Stimulated activated CD4-positive, alpha-beta T cell treated with anti-CD3 and anti-CD28 coated beads, Interleukin-4, amount 100 ng/mL, for 48 hours (primary cell): ENCODE measurements at regions not wholly inside any gene's neighbourhood (a gene's known extent, or its start where the extent isn't known, plus 50 kb on each side); places are given as distances from the start of the nearest gene placed in this dataset.

Experiments
- DNase-seq, 2 donors: peaks; one replicate each; pipeline ENCODE4 v3.0.0-alpha.2; 2020; ENCODE audit warnings: low read depth in 2 of 2

- no peak for DNase-seq
Measured at GRCh38 chr3:168517249-168518071, 421.7 kb upstream of the GOLIM4 start.

DNA sequence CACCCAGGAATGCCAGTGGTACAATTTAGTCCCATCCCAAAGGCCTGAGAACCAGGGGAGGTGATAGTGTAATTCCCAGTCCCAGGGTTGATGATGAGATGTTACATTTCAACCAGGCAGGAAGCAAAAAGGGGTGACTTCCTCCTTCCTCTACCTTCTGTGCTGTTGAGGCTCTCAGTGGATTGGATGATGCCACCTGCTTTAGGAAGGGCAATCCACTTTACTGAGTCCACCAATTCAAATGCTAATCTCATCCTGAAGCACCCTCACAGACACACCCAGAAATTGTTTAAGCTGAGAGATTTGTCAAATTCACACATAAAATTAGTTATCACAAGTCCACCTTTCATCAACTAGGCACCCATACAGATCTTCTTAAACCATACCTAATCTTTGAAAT is 418.5 kb upstream of the GOLIM4 start:
- no peak for DNase-seq

DNA sequence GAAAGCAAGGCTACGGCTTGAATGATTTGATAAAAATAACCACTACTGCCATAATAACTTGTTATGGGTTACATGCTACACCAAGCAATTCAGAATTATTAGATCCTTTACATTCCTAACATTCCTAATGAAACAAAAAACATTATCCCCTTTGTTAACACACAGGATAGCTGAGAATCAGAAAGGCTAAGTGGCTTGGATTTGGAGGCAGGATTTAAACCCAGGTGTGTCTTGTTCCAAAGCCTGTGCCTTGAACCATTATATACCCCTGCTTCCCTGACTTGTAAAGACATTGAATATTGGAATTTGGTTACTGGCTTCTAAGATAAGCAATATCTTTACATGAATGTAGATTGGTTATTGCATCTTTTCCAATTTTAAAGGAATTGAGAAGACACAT is 417.1 kb upstream of the GOLIM4 start:
- no peak for DNase-seq

DNA sequence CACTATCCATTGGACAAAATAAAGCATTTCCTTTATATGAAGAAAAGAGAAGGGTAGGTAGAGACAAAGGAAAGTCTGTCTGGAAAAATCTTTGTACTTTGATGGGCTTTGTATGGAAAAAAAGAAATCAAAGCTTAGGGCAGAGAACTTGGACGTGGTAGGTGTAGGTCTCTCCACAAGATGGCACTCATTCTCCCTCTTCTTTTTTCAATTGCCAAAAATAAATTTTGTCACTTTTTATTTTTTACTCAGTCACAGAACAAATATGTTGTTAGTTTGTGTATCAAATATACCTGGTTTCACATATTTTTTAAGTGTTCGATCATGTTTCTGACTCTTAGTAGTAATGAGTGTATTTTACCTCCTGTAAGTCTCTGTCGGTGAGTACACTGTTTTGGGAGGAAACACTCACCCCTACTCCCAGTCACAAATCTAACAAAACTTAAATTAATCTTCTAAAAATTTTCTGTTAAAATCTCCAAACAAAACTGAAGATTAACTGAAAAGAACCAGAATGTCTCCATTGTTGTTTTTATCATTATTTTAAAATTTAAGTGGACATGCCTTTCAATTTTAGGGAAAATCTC is 415.8 kb upstream of the GOLIM4 start:
- no peak for DNase-seq

GRCh38 chr3:168506589-168506988 is 410.9 kb upstream of the GOLIM4 start:
- no peak for DNase-seq

DNA sequence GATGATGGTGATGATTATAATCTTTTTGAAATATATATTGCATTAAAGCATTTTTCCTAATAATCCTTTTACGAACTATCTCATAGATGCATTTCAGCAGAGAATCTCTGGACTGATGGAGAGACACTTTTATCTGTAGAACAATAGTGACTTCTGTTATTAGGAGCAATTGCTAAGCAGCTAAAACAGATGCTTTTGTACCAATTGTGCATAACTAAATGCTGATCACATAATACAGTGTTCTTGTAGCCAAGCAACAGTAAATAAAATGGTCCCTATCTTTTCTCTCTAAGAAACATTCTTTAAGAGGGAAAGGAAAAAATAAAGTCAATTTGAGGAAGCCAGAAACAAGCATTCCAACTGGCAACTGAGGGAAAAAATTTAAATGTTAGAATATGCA is 405.8 kb upstream of the GOLIM4 start:
- DNase-seq, result no peak

DNA sequence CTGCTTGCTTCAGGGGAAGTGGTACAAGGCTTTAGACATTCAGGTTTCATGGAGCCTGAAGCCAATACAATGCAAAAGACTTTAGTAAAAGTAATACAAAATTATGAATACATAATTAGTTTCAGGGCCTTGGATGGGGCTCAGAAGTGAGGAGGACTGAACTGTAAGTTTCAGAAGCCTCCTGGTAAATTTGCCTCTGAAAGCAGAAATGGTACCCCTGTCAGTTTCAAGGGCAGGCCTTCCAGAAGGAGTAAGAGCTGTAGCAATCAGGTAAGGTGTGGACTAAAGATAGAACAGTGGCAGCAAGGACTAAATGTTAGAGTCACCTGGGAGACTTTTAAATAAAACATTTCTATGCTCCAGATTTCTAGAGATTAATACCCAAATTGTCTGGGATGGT is 402.5 kb upstream of the GOLIM4 start:
- no peak for DNase-seq

DNA sequence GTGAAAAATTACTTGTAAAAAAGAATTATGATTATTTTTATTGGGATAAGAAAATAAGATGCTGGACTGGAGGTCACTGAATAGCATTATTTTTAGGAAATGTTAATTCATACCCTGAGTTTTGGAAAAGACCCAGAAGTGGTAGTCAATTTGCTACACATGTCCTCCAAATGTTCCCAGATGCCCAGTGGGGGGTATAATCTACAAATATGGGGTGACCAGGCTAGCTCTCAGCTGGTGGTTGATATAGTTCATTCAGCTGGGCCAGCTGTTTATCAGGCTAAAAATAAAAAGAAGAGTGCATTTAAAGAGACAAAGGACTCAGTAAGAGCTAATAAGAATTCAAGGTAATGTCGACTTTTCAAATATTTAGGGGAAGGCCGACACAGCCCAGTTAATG is 402.0 kb upstream of the GOLIM4 start:
- no peak for DNase-seq

GRCh38 chr3:168497183-168497582 is 401.5 kb upstream of the GOLIM4 start:
- DNase-seq, result no peak

GRCh38 chr3:168495932-168496331 is 400.2 kb upstream of the GOLIM4 start:
- no peak for DNase-seq

GRCh38 chr3:168495270-168495669 is 399.5 kb upstream of the GOLIM4 start:
- DNase-seq, result no peak

DNA sequence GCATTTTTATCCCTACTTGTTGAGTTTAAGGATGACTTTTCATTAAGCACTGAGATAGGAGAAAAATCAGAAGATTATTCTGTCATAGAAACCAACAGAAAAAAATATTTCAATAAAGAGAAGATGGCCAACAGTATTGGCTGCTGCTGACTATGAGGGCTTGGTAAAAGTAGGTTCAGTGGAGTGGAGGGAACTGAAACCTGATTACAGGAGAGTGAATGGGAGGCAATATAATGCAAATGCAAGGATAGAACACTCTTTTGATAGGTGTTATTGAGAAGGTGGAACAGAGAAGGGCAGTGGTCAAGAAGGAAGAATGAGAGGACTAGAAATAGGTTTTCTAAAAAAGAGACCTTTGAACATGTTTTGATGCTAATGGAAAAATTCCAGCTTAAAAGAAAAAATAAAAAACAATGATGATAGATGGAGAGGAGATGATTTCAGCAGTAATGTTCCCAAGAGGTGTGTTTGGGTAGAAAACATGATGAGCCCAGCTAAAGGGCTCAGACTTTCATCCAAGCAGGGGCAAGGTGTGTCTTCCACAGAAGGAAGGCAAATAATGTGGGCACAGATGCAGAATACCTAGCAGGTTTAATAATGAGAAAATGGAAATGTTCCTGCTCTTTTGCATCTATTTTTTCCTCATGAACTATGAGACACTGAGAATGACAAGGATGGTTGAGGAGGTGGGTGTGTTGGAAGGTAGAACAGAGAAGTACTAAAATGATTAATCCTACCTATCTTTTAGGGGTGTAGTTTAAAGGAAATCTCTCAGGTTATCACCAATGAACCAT is 397.9 kb upstream of the GOLIM4 start:
- DNase-seq, result no peak

GRCh38 chr3:168490981-168491380 is 395.3 kb upstream of the GOLIM4 start:
- DNase-seq, result no peak

GRCh38 chr3:168489301-168489700 is 393.6 kb upstream of the GOLIM4 start:
- no peak for DNase-seq

DNA sequence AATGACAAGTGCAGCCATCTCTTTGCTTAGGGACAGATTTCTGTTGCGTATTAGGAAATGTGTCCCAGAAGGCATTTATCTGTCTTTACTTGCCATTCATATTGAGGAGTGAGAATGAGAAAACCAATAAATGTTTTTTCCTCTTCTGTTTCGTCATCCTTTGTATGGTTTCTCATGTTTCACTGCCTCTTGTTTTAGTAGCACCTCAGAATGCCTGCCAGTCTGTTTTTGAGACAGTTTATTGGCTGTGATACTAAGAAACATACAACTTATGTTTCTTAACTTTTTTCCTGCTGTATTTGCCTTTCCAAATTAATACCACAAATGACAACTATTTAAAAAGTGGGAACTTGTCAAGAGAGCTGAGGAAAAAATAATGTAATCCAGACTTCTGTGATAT is 390.2 kb upstream of the GOLIM4 start:
- DNase-seq, result no peak

GRCh38 chr3:168476360-168476980 is 380.7 kb upstream of the GOLIM4 start:
- no peak for DNase-seq

DNA sequence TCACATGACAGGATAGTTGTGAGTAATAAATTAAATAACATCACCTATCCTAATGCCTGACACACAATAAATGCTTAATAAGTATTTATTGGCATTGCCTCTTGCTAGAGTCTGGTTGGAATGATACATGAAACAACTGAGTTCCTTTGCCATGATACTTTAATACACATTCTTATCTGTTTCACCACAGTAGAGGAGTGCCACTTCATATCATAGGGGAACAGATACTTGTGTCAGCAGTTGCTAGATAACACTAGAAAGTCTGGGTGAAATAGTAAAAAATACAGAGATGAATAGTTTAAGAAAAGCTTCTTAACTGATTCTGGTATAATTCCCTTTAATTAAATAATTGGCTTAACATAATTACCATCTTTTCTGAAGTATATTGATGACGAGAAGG is 380.0 kb upstream of the GOLIM4 start:
- DNase-seq, result no peak

- DNase-seq, result no peak
Measured at GRCh38 chr3:168473334-168473890, 377.7 kb upstream of the GOLIM4 start.

GRCh38 chr3:168472783-168473182 is 377.1 kb upstream of the GOLIM4 start:
- DNase-seq, result no peak

GRCh38 chr3:168470380-168470779 is 374.7 kb upstream of the GOLIM4 start:
- DNase-seq, result no peak

DNA sequence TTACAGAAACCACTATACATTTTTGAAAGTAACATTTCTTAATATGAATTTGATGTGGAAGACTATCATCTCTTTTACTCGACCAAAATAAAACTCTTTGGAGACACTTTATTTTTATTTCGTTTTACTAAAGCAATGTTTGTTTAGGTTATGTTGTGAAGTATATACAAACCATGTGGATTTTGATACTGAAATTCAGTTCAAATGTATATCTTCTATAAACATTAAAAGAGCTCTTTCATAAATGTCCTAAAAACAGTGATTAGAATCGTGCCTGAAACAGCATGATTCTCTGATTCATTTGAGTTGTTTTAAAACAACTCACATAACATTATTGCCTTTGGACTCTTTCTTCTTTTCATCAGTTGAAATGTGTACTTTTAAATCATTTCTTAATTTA is 373.7 kb upstream of the GOLIM4 start:
- DNase-seq, result no peak

DNA sequence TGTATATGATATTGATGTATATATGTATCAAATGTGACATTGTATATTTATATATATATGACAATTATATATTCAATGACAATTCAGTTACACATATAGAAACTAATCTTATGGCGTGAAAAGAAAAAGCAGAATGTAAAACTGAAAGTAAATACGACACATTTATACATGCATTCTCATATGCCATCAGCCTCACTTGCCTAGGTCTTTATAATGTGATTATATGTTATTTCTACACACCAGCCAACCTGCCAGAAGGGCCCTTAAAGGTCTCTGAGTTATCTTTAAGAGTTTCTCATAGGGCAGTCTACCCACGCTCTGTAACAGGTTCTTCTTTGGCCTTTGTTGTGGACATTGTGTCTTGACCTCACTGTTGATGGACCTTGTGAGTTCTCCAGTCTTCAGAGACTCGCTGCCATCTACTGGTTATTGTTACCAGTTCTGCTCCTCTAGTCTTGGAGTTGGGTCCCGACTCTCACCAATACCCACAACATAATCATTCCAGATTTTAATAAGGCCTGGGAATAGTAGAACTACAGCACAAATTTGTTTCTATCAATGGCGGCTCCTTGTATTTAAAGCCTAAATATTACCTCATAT is 371.5 kb upstream of the GOLIM4 start:
- DNase-seq, result no peak
